DND-41 (cell line): ENCODE measurements at regions not wholly inside any gene's neighbourhood (a gene's known extent, or its start where the extent isn't known, plus 50 kb on each side); places are given as distances from the start of the nearest gene placed in this dataset.

Source experiments
- EZH2 ChIP-seq: IDR thresholded peaks from 3 replicates; pipeline ENCODE4 v1.6.1; 2012; ENCODE audit warnings: borderline replicate concordance, low read depth, mild to moderate bottlenecking, moderate library complexity, low read length, inconsistent platforms; ENCODE audit not compliant: severe bottlenecking
- TF ChIP-seq, protein P1 (sequence below): IDR thresholded peaks from 2 replicates; pipeline ENCODE4 v1.5.1; 2012; ENCODE audit warnings: borderline replicate concordance, low read length, moderate library complexity, mild to moderate bottlenecking; ENCODE audit not compliant: poor library complexity, severe bottlenecking; ENCODE audit errors: extremely low read depth

DNA sequence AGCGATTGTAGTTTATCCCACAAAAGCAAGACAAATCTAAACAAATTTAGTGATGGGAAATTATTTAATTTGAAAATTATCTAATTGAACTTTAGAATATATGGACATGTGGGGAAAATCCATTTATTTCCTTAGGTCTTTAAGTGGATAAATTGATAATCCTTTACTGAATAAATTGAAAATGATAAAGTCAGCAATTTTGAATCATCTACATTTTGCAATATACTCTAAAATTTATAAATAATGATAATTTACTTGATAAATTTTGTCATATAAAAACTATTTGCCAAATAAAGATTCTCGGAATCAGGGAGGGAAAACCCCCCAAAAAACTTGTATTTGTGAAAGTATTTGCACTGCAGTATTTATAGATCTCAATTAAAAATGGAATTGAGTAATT lies 875.3 kb upstream of the SLITRK5 start:
- no peak for TF ChIP-seq EZH2
- TF ChIP-seq, protein P1, sequence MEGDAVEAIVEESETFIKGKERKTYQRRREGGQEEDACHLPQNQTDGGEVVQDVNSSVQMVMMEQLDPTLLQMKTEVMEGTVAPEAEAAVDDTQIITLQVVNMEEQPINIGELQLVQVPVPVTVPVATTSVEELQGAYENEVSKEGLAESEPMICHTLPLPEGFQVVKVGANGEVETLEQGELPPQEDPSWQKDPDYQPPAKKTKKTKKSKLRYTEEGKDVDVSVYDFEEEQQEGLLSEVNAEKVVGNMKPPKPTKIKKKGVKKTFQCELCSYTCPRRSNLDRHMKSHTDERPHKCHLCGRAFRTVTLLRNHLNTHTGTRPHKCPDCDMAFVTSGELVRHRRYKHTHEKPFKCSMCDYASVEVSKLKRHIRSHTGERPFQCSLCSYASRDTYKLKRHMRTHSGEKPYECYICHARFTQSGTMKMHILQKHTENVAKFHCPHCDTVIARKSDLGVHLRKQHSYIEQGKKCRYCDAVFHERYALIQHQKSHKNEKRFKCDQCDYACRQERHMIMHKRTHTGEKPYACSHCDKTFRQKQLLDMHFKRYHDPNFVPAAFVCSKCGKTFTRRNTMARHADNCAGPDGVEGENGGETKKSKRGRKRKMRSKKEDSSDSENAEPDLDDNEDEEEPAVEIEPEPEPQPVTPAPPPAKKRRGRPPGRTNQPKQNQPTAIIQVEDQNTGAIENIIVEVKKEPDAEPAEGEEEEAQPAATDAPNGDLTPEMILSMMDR = no peak
